Activated T-helper 17 cell treated with anti-CD3 and anti-CD28 coated beads, Interleukin-2, amount 50 U/mL, for 72 hours (primary cell): ENCODE measurements at regions not wholly inside any gene's neighbourhood (a gene's known extent, or its start where the extent isn't known, plus 50 kb on each side); places are given as distances from the start of the nearest gene placed in this dataset.

Experiments used
- ATAC-seq: fragments of 150-1000 bp; cut with Tn5 transposase; replicated peaks from 2 replicates; pipeline ENCODE4 v1.10.0; 2021; ENCODE audit warnings: mild to moderate bottlenecking, moderate library complexity
- H3K27ac Mint-ChIP-seq: one replicate; pipeline ENCODE4 v1.8.0; 2022; ENCODE audit warnings: mixed read lengths
- H3K27me3 Mint-ChIP-seq: one replicate; pipeline ENCODE4 v1.8.0; 2022; ENCODE audit warnings: mixed read lengths
- H3K36me3 Mint-ChIP-seq: one replicate; pipeline ENCODE4 v1.8.0; 2022; ENCODE audit warnings: low read depth, mild to moderate bottlenecking, mixed read lengths
- H3K4me1 Mint-ChIP-seq: one replicate; pipeline ENCODE4 v1.8.0; 2022; ENCODE audit warnings: mixed read lengths
- H3K4me3 Mint-ChIP-seq: one replicate; pipeline ENCODE4 v1.8.0; 2022; ENCODE audit warnings: mild to moderate bottlenecking, mixed read lengths
- H3K9me3 Mint-ChIP-seq: one replicate; pipeline ENCODE4 v1.8.0; 2022; ENCODE audit warnings: mixed read lengths

DNA sequence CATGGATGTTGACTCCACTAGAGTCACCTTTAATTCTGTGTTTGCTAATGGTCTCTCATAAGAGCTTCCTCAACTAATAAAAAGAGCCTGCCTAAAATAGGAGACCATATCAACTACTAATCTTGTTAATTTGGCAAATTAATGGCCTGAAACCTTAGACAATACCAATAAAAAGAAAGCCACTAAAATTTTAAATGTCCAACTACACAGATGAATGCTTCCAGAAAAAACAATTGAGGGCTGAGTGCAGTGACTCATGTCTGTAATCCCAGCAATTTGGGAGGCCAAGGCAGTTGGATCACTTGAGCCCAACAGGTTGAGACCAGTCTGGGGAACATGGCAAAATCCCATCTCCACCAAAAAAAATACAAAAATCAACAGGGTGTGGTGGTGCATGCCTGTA lies 230.9 kb downstream of the NSUN3 start:
- Mint-ChIP-seq H3K27ac (no peak overlapping the region), H3K4me3 (no peak overlapping the region), H3K36me3 (no peaks in the 10 kb centered on the region), H3K27me3 (no peaks in the 10 kb centered on the region), H3K9me3 (peaks cover 4% of the 10 kb centered on the region), H3K4me1 (no peaks in the 10 kb centered on the region)
- ATAC-seq = no peak

- ATAC-seq = no peak
- no peaks in the 10 kb centered on the region for H3K36me3 Mint-ChIP-seq
- H3K27me3 Mint-ChIP-seq = no peaks in the 10 kb centered on the region
- H3K4me3 Mint-ChIP-seq = no peak overlapping the region
- H3K4me1 Mint-ChIP-seq = no peaks in the 10 kb centered on the region
- H3K9me3 Mint-ChIP-seq = peaks cover 4% of the 10 kb centered on the region
- H3K27ac Mint-ChIP-seq = no peak overlapping the region
Observed at GRCh38 chr3:94294806-94295205, 231.9 kb downstream of the NSUN3 start.

DNA sequence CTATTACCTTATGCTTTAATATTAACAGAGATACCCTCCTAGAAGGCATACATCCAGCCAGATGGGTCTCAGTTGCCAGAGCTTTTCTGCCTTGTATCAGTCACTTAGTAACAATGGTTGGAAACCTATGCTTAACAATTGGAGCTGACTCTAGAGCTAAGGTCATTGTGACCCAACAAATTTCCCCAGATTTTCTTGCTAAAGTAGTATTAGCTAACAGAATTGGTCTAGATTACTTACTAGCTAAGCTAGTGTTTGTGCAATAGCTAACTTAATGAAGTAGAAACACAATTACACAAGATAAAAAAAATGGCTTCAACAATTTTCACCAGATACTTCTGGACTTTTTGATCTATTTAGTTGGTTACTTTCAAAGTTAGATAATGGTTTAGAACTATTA lies 236.9 kb downstream of the NSUN3 start:
- H3K4me1 Mint-ChIP-seq = no peaks in the 10 kb centered on the region
- no peak for ATAC-seq
- no peaks in the 10 kb centered on the region for H3K27me3 Mint-ChIP-seq
- H3K36me3 Mint-ChIP-seq = no peaks in the 10 kb centered on the region
- H3K27ac Mint-ChIP-seq = no peak overlapping the region
- no peaks in the 10 kb centered on the region for H3K9me3 Mint-ChIP-seq
- no peak overlapping the region for H3K4me3 Mint-ChIP-seq

DNA sequence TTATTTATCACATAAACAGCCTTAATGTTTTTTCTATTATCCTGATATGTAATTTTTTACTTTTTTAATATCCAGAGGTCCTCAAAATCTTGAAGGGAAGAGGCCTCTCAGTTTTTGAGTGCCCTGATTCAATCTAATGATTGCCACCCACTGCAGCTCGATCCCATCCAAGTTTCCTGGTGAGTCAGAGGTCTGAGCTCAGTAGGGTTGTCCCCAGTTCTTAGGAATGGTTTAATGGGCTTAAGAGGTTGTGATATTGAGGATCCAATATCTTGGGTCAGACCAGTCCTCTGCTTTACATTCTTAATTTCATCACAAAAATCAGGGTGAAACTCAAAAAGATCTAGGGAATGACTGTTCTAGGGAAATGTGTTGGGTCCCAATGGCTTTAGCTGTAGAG lies 238.5 kb downstream of the NSUN3 start:
- Mint-ChIP-seq H3K27ac (no peak overlapping the region), H3K4me1 (no peaks in the 10 kb centered on the region), H3K27me3 (no peaks in the 10 kb centered on the region), H3K9me3 (no peaks in the 10 kb centered on the region), H3K36me3 (no peaks in the 10 kb centered on the region), H3K4me3 (no peak overlapping the region)
- ATAC-seq = no peak

- Mint-ChIP-seq H3K36me3 (no peaks in the 10 kb centered on the region), H3K4me1 (no peaks in the 10 kb centered on the region), H3K9me3 (no peaks in the 10 kb centered on the region), H3K4me3 (no peak overlapping the region), H3K27ac (no peak overlapping the region), H3K27me3 (no peaks in the 10 kb centered on the region)
- no peak for ATAC-seq
Observed at GRCh38 chr3:94303266-94303665, 240.4 kb downstream of the NSUN3 start.

DNA sequence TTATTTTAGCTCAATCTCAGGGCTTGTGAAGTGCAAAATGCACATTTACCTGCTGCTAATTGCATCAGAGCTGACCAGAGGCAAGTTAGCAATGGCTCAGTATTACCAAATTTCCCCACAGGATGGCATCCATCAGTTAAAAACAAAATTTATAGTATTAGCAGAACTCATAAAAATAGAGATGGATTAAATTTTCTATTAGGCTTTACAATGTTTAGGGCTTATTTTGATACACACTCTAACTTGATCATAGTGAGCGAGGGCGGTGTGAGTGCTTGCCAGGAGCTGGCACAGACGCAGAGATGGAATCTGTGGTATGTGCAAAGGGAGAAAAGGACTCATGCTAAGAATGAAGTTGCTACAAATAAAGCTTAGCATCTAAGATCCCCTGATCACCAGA lies 241.0 kb downstream of the NSUN3 start:
- Mint-ChIP-seq H3K27ac (no peak overlapping the region), H3K27me3 (no peaks in the 10 kb centered on the region), H3K36me3 (no peaks in the 10 kb centered on the region), H3K4me3 (no peak overlapping the region), H3K4me1 (no peaks in the 10 kb centered on the region), H3K9me3 (no peaks in the 10 kb centered on the region)
- ATAC-seq = no peak

DNA sequence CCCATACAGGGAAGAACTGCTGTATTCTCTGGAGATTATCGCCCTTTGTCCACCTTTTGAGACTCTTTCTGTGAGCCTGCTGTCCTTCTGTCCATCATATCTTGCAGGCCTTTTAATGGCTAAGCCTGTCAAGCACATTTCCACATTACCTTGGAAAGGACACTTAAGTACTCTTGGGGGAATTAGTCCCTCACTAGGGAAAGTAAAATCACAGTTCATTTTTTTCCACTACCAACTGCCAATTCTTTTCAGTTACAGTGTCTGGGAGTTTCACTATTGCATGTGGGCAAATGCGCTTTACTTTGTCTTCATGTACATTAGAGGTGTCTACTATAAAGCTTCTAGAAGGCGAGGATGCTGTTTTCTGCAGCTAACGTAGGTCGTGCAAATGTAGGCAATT lies 242.1 kb downstream of the NSUN3 start:
- Mint-ChIP-seq H3K27me3 (no peaks in the 10 kb centered on the region), H3K27ac (no peak overlapping the region), H3K36me3 (no peaks in the 10 kb centered on the region), H3K4me1 (no peaks in the 10 kb centered on the region), H3K9me3 (no peaks in the 10 kb centered on the region), H3K4me3 (no peak overlapping the region)
- no peak for ATAC-seq

DNA sequence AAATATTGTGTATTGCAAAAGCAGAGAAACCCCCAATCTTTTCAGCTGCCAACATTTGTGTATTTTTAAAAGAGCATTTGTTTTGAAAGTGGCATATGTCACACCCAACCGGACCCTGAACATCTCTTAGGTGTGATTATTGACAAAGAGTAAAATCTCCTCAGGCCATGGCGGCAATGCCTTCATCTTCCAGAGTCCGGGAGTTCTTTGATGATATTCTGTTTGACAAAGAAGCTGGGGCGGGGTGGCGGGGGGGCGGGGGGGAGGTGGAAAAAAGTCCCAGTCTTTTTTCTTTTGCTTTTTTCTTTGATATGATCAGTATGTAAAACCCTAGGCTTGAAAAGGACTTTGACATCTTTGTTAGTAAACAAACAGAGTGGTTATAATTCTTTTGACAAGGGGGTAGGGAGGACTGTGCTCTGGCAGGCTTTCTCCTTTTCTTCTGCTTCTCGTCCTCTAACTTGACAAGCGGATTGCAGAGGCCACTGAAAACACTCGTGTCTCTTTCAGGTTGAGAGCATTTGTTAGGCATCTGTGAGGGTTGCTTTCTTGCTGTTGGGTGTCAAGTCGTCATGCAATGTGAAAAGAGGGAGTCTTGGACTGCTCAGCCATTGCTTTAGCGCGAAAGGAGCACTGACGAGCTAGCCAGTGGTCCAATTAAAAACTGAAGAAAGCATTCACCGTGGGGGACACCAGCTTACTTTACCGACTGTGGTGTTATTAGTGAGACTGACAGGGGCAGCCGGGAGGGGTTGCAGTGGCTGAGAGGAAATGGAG lies 243.2 kb downstream of the NSUN3 start:
- Mint-ChIP-seq H3K27me3 (no peaks in the 10 kb centered on the region), H3K36me3 (no peaks in the 10 kb centered on the region), H3K4me1 (no peaks in the 10 kb centered on the region), H3K27ac (no peak overlapping the region), H3K4me3 (no peak overlapping the region), H3K9me3 (no peaks in the 10 kb centered on the region)
- ATAC-seq = no peak

- no peak overlapping the region for H3K27ac Mint-ChIP-seq
- no peak for ATAC-seq
- H3K4me3 Mint-ChIP-seq = no peak overlapping the region
- no peaks in the 10 kb centered on the region for H3K36me3 Mint-ChIP-seq
- H3K9me3 Mint-ChIP-seq = no peaks in the 10 kb centered on the region
- H3K4me1 Mint-ChIP-seq = no peaks in the 10 kb centered on the region
- H3K27me3 Mint-ChIP-seq = no peaks in the 10 kb centered on the region
Observed at GRCh38 chr3:94307588-94307987, 244.7 kb downstream of the NSUN3 start.

GRCh38 chr3:94308767-94309166 lies 245.9 kb downstream of the NSUN3 start:
- Mint-ChIP-seq H3K27me3 (no peaks in the 10 kb centered on the region), H3K27ac (no peak overlapping the region)

GRCh38 chr3:94310341-94311135 lies 247.7 kb downstream of the NSUN3 start:
- Mint-ChIP-seq H3K27me3 (no peaks in the 10 kb centered on the region), H3K36me3 (no peaks in the 10 kb centered on the region), H3K4me3 (no peak overlapping the region), H3K4me1 (no peaks in the 10 kb centered on the region), H3K9me3 (peaks cover 4% of the 10 kb centered on the region), H3K27ac (no peak overlapping the region)
- no peak for ATAC-seq

More at GRCh38 chr3:94308767-94309166, 245.9 kb downstream of the NSUN3 start:
- Mint-ChIP-seq H3K9me3 (no peaks in the 10 kb centered on the region), H3K4me3 (no peak overlapping the region), H3K4me1 (no peaks in the 10 kb centered on the region), H3K36me3 (no peaks in the 10 kb centered on the region)
- ATAC-seq = no peak

DNA sequence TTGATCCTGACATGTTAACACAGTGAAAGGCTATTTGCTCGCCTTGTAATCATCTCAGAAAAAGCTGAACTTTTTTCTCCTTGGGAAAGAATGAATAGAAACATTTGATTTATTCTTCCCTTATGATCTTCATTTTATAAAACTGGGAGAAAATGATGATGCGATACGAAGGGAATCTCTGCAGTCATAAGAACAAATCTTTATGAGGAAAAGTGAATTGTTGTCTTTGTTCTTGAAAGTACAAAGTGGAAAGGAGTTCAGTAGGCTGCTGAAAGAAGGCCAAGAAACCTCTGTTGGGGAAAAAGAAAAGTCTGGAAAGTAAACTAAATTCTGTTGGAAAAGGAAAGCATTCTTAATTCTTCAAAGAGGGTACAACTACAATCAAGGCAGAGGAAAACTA lies 248.8 kb downstream of the NSUN3 start:
- Mint-ChIP-seq H3K4me1 (no peaks in the 10 kb centered on the region), H3K9me3 (peaks cover 4% of the 10 kb centered on the region), H3K4me3 (no peak overlapping the region), H3K36me3 (no peaks in the 10 kb centered on the region), H3K27ac (no peak overlapping the region), H3K27me3 (no peaks in the 10 kb centered on the region)
- ATAC-seq = no peak

GRCh38 chr3:94314218-94314883 lies 251.5 kb downstream of the NSUN3 start:
- peaks cover 4% of the 10 kb centered on the region for H3K9me3 Mint-ChIP-seq
- H3K27ac Mint-ChIP-seq = no peak overlapping the region
- no peaks in the 10 kb centered on the region for H3K27me3 Mint-ChIP-seq
- ATAC-seq = no peak
- no peak overlapping the region for H3K4me3 Mint-ChIP-seq
- H3K4me1 Mint-ChIP-seq = no peaks in the 10 kb centered on the region
- H3K36me3 Mint-ChIP-seq = no peaks in the 10 kb centered on the region

- Mint-ChIP-seq H3K4me1 (no peaks in the 10 kb centered on the region), H3K9me3 (peaks cover 12% of the 10 kb centered on the region)
- ATAC-seq = no peak
Observed at GRCh38 chr3:94317017-94317416, 254.2 kb downstream of the NSUN3 start.

GRCh38 chr3:94323596-94323995 lies 260.7 kb downstream of the NSUN3 start:
- no peaks in the 10 kb centered on the region for H3K4me1 Mint-ChIP-seq
- ATAC-seq = no peak
- H3K27ac Mint-ChIP-seq = no peak overlapping the region
- no peaks in the 10 kb centered on the region for H3K36me3 Mint-ChIP-seq
- peaks cover 8% of the 10 kb centered on the region for H3K9me3 Mint-ChIP-seq
- H3K27me3 Mint-ChIP-seq = no peaks in the 10 kb centered on the region
- no peak overlapping the region for H3K4me3 Mint-ChIP-seq

More at GRCh38 chr3:94317017-94317416, 254.2 kb downstream of the NSUN3 start:
- no peaks in the 10 kb centered on the region for H3K27me3 Mint-ChIP-seq
- no peaks in the 10 kb centered on the region for H3K36me3 Mint-ChIP-seq
- H3K27ac Mint-ChIP-seq = no peak overlapping the region
- H3K4me3 Mint-ChIP-seq = no peak overlapping the region
